ENCODE measurements at regions not wholly inside any gene's neighbourhood (a gene's known extent, or its start where the extent isn't known, plus 50 kb on each side); places are given as distances from the start of the nearest gene placed in this dataset.

- TF ChIP-seq, protein P1, sequence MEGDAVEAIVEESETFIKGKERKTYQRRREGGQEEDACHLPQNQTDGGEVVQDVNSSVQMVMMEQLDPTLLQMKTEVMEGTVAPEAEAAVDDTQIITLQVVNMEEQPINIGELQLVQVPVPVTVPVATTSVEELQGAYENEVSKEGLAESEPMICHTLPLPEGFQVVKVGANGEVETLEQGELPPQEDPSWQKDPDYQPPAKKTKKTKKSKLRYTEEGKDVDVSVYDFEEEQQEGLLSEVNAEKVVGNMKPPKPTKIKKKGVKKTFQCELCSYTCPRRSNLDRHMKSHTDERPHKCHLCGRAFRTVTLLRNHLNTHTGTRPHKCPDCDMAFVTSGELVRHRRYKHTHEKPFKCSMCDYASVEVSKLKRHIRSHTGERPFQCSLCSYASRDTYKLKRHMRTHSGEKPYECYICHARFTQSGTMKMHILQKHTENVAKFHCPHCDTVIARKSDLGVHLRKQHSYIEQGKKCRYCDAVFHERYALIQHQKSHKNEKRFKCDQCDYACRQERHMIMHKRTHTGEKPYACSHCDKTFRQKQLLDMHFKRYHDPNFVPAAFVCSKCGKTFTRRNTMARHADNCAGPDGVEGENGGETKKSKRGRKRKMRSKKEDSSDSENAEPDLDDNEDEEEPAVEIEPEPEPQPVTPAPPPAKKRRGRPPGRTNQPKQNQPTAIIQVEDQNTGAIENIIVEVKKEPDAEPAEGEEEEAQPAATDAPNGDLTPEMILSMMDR (IDR thresholded peaks at IDR 0.05) = no peak
- TF ChIP-seq POLR2A (IDR thresholded peaks at IDR 0.05) = no peak
Observed at GRCh38 chr3:139198929-139199328, 144.9 kb upstream of the MRPS22 start.
